K562 (cell line): ENCODE measurements at regions not wholly inside any gene's neighbourhood (a gene's known extent, or its start where the extent isn't known, plus 50 kb on each side); places are given as distances from the start of the nearest gene placed in this dataset.

ENCODE experiments used
- E2F8 ChIP-seq: fragments of 450-650 bp; IDR thresholded peaks from 2 replicates; pipeline ENCODE4 v1.7.1; 2018; ENCODE audit warnings: mild to moderate bottlenecking, low read depth; ENCODE audit not compliant: partially characterized antibody
- TCF7 ChIP-seq: sonication (generic); IDR thresholded peaks from 2 replicates; pipeline ENCODE4 v1.6.1; 2016; ENCODE audit warnings: antibody characterized with exemption, borderline replicate concordance

- TF ChIP-seq E2F8 (no peak), TCF7 (no peak)
These were observed 352.8 kb downstream of the SPRY1 start for GRCh38 chr4:123749383-123749782.
